Cerebellar cortex (tissue), 1 donor: ENCODE measurements at regions not wholly inside any gene's neighbourhood (a gene's known extent, or its start where the extent isn't known, plus 50 kb on each side); places are given as distances from the start of the nearest gene placed in this dataset.

Experiments
- DNase-seq: peaks from one replicate; pipeline ENCODE4 v3.0.0-alpha.2; 2015; ENCODE audit warnings: low spot score

GRCh38 chr20:16220826-16221225 lies 352.4 kb downstream of the KIF16B start:
- DNase-seq, result no peak

- DNase-seq, result no peak
Measured at GRCh38 chr20:16219182-16219581, 354.1 kb downstream of the KIF16B start.

- DNase-seq, result no peak
Measured at GRCh38 chr20:16216914-16217230, 356.4 kb downstream of the KIF16B start.

- DNase-seq, result no peak
Measured at GRCh38 chr20:16216227-16216913, 356.9 kb downstream of the KIF16B start.

- DNase-seq, result no peak
Measured at GRCh38 chr20:16215041-16215440, 358.2 kb downstream of the KIF16B start.

GRCh38 chr20:16212790-16213189 lies 360.5 kb downstream of the KIF16B start:
- DNase-seq, result no peak

- no peak for DNase-seq
Measured at GRCh38 chr20:16209951-16210361, 363.3 kb downstream of the KIF16B start.

- DNase-seq, result no peak
Measured at GRCh38 chr20:16209357-16209756, 363.9 kb downstream of the KIF16B start.

GRCh38 chr20:16208443-16208842 lies 364.8 kb downstream of the KIF16B start:
- DNase-seq, result no peak

GRCh38 chr20:16206817-16207216 lies 366.4 kb downstream of the KIF16B start:
- no peak for DNase-seq

GRCh38 chr20:16205507-16205906 lies 367.7 kb downstream of the KIF16B start:
- no peak for DNase-seq

- no peak for DNase-seq
Measured at GRCh38 chr20:16203096-16203495, 370.2 kb downstream of the KIF16B start.

- no peak for DNase-seq
Measured at GRCh38 chr20:16201191-16201590, 372.1 kb downstream of the KIF16B start.

- DNase-seq, result no peak
Measured at GRCh38 chr20:16197696-16198095, 375.6 kb downstream of the KIF16B start.

- no peak for DNase-seq
Measured at GRCh38 chr20:16195671-16196070, 377.6 kb downstream of the KIF16B start.

GRCh38 chr20:16194617-16195360 lies 378.5 kb downstream of the KIF16B start:
- no peak for DNase-seq

GRCh38 chr20:16191496-16191895 lies 381.8 kb downstream of the KIF16B start:
- DNase-seq, result no peak

- DNase-seq, result no peak
Measured at GRCh38 chr20:16189371-16189770, 383.9 kb downstream of the KIF16B start.

- DNase-seq, result no peak
Measured at GRCh38 chr20:16187956-16188616, 385.2 kb downstream of the KIF16B start.

GRCh38 chr20:16179919-16180318 lies 393.3 kb downstream of the KIF16B start:
- DNase-seq, result no peak

- DNase-seq, result no peak
Measured at GRCh38 chr20:16179371-16179770, 393.9 kb downstream of the KIF16B start.

- DNase-seq, result no peak
Measured at GRCh38 chr20:16178546-16179135, 394.6 kb downstream of the KIF16B start.
